Activated CD4-positive, alpha-beta T cell treated with anti-CD3 and anti-CD28 coated beads, Interleukin-2, amount 50 U/mL, for 1 hour (primary cell): ENCODE measurements at regions not wholly inside any gene's neighbourhood (a gene's known extent, or its start where the extent isn't known, plus 50 kb on each side); places are given as distances from the start of the nearest gene placed in this dataset.
"Not testable (repeated sequence)": the region's sequence is repeated elsewhere in the genome, so short reads cannot be mapped to it uniquely, and the experiment has no call there.

ENCODE experiments used
- DNase-seq: peaks from one replicate; pipeline ENCODE4 v3.0.0-alpha.2; 2020

- peak; percentile 66 for DNase-seq
Observed at GRCh38 chr12:8396225-8397071, 59.3 kb upstream of the CLEC6A start.

GRCh38 chr12:8397378-8397777 lies 58.4 kb upstream of the CLEC6A start:
- DNase-seq: not testable (repeated sequence)

GRCh38 chr12:8399496-8400034 lies 56.2 kb upstream of the CLEC6A start:
- DNase-seq: not testable (repeated sequence)

GRCh38 chr12:8403834-8404233 lies 51.9 kb upstream of the CLEC6A start:
- DNase-seq: not testable (repeated sequence)

GRCh38 chr12:8404341-8404740 lies 51.4 kb upstream of the CLEC6A start:
- not testable (repeated sequence) for DNase-seq
